ENCODE measurements at regions not wholly inside any gene's neighbourhood (a gene's known extent, or its start where the extent isn't known, plus 50 kb on each side); places are given as distances from the start of the nearest gene placed in this dataset.

- H3K27ac ChIP-seq, result no peak overlapping the region
- intact Hi-C loops (cut with DNase I), result no loop called here
- TF ChIP-seq POLR2A (IDR thresholded peaks at IDR 0.05) (no peak), CTCF (IDR thresholded peaks at IDR 0.05) (no peak)
- 69% methylated on average over 3 of the region's 3 CpGs for WGBS (ENCODE audit: insufficient coverage, low coverage, low lambda C conversion rate, missing lambda C conversion rate)
- ATAC-seq (no peak), DNase-seq (no peak)
- H3K36me3 ChIP-seq, result no peaks in the 10 kb centered on the region
- no peaks in the 10 kb centered on the region for H3K27me3 ChIP-seq
- no peaks in the 10 kb centered on the region for H3K4me1 ChIP-seq
- no peaks in the 10 kb centered on the region for H3K9me3 ChIP-seq
- no peak overlapping the region for H3K4me3 ChIP-seq
Measured at GRCh38 chr10:89861584-89862301, 160.4 kb downstream of the KIF20B start.

DNA sequence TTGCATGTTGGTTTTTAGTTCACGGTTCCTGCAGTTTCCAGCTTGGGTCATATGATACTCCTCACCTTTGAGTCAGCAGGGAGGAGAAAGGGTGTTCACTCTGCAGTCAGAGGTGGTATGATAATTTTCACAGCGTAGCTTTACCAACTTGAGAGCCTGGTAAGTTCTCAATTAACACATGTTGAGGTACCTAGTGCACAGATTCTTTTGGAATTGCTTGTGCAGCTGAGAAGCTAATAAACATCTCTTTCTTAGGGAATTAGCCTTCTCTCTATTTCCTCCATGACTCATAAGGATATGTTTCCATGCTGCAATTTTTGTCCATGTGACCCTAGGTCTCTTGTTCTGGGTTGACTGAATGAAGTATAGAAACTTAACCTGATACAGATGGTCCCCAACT lies 166.6 kb downstream of the KIF20B start:
- intact Hi-C loops (cut with DNase I), result no loop called here
- Histone ChIP-seq H3K4me3 (no peak overlapping the region), H3K27me3 (no peaks in the 10 kb centered on the region), H3K9me3 (no peaks in the 10 kb centered on the region), H3K36me3 (no peaks in the 10 kb centered on the region), H3K27ac (no peak overlapping the region), H3K4me1 (no peaks in the 10 kb centered on the region)
- 20% methylated on average over 1 of the region's 2 CpGs for WGBS (ENCODE audit: insufficient coverage, low coverage, low lambda C conversion rate, missing lambda C conversion rate)
- no peak for TF ChIP-seq CTCF (IDR thresholded peaks at IDR 0.05)
- TF ChIP-seq POLR2A (IDR thresholded peaks at IDR 0.05), result no peak
- no peak for ATAC-seq
- DNase-seq, result no peak

DNA sequence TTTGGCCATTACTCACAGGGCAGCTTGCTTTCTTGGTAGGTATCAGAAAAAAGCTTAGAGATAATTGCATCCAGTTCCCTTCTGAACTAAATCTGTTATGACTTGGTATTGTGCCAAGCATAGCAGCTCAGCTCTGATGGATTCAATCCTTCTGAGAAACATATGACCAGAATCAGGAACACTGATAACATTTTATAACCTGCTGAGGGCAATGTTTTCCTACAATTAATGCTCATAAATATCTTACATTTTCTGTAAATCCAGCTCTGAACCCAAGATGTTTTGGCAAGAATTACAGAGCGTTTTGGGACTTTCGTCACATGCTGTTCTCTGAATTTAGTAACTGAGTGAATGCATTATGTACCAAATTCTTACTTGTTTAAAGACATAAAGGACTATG lies 167.8 kb downstream of the KIF20B start:
- no peak for TF ChIP-seq CTCF (IDR thresholded peaks at IDR 0.05)
- no peak for TF ChIP-seq POLR2A (IDR thresholded peaks at IDR 0.05)
- ATAC-seq (no peak), DNase-seq (no peak)
- Histone ChIP-seq H3K9me3 (no peaks in the 10 kb centered on the region), H3K4me3 (no peak overlapping the region), H3K27ac (no peak overlapping the region), H3K4me1 (no peaks in the 10 kb centered on the region), H3K36me3 (no peaks in the 10 kb centered on the region), H3K27me3 (no peaks in the 10 kb centered on the region)
- WGBS (ENCODE audit: insufficient coverage, low coverage, low lambda C conversion rate, missing lambda C conversion rate), result 58% methylated on average over 2 of the region's 2 CpGs
- intact Hi-C loops (cut with DNase I), result no loop called here

GRCh38 chr10:89869592-89870156 lies 168.3 kb downstream of the KIF20B start:
- Histone ChIP-seq H3K4me1 (no peaks in the 10 kb centered on the region), H3K36me3 (no peaks in the 10 kb centered on the region), H3K27ac (no peak overlapping the region), H3K27me3 (no peaks in the 10 kb centered on the region), H3K9me3 (no peaks in the 10 kb centered on the region), H3K4me3 (no peak overlapping the region)
- intact Hi-C loops (cut with DNase I), result no loop called here
- ATAC-seq, result no peak
- TF ChIP-seq POLR2A (IDR thresholded peaks at IDR 0.05), result no peak
- TF ChIP-seq CTCF (IDR thresholded peaks at IDR 0.05), result no peak
- 48% methylated on average over 2 of the region's 2 CpGs for WGBS (ENCODE audit: insufficient coverage, low coverage, low lambda C conversion rate, missing lambda C conversion rate)
- no peak for DNase-seq
